HepG2 (cell line): ENCODE measurements at regions not wholly inside any gene's neighbourhood (a gene's known extent, or its start where the extent isn't known, plus 50 kb on each side); places are given as distances from the start of the nearest gene placed in this dataset.

Source experiments
- BCL6 ChIP-seq: IDR thresholded peaks from 2 replicates; pipeline ENCODE4 v1.6.1; 2016; ENCODE audit warnings: missing genetic modification reagents, missing compliant biosample characterization
- CTCF ChIP-seq: sonication (generic); formaldehyde crosslinking; IDR thresholded peaks from 2 replicates; pipeline ENCODE4 v1.5.0; 2020; ENCODE audit warnings: mild to moderate bottlenecking, missing genetic modification reagents, moderate library complexity
- HIVEP1 ChIP-seq: sonication (generic); formaldehyde crosslinking; IDR thresholded peaks from 2 replicates; pipeline ENCODE4 v1.4.0; 2020; ENCODE audit warnings: mild to moderate bottlenecking, missing genetic modification reagents
- KMT2A ChIP-seq: sonication (generic); formaldehyde crosslinking; IDR thresholded peaks from 2 replicates; pipeline ENCODE4 v1.4.0; 2020; ENCODE audit warnings: missing genetic modification reagents
- NFRKB ChIP-seq: fragments of 450-650 bp; IDR thresholded peaks from 2 replicates; pipeline ENCODE4 v1.6.1; 2017
- NFYB ChIP-seq: sonication (generic); formaldehyde crosslinking; IDR thresholded peaks from 2 replicates; pipeline ENCODE4 v1.4.0; 2020; ENCODE audit warnings: missing genetic modification reagents
- RCOR2 ChIP-seq: IDR thresholded peaks from 2 replicates; pipeline ENCODE4 v1.6.1; 2016; ENCODE audit warnings: missing biosample characterization, missing genetic modification reagents
- ZNF205 ChIP-seq: IDR thresholded peaks from 2 replicates; pipeline ENCODE4 v1.6.1; 2018; ENCODE audit warnings: missing biosample characterization, missing genetic modification reagents
- ZNF790 ChIP-seq: sonication (generic); formaldehyde crosslinking; IDR thresholded peaks from 2 replicates; pipeline ENCODE4 v1.8.0; 2022; ENCODE audit warnings: missing genetic modification reagents, mild to moderate bottlenecking, borderline replicate concordance
- ZNF816 ChIP-seq: sonication (generic); formaldehyde crosslinking; IDR thresholded peaks from 2 replicates; pipeline ENCODE4 v1.8.0; 2022; ENCODE audit warnings: missing genetic modification reagents, mild to moderate bottlenecking, borderline replicate concordance

- 0 out of 2 replicates have a peak, but pooled peaks have one; percentile 6 for TF ChIP-seq CTCF (CRISPR knock-in tag)
- no peak for TF ChIP-seq ZNF816 (CRISPR knock-in tag)
- no peak for TF ChIP-seq HIVEP1 (CRISPR knock-in tag)
- TF ChIP-seq KMT2A (CRISPR knock-in tag) = no peak
- no peak for TF ChIP-seq ZNF790 (CRISPR knock-in tag)
- no peak for TF ChIP-seq ZNF205 (CRISPR knock-in tag)
- TF ChIP-seq BCL6 (CRISPR knock-in tag) = no peak
- TF ChIP-seq RCOR2 (CRISPR knock-in tag) = no peak
- no peak for TF ChIP-seq NFYB (CRISPR knock-in tag)
- no peak for TF ChIP-seq NFRKB
These were observed 199.7 kb downstream of the IRS2 start for GRCh38 chr13:109586509-109587346.
